Spleen (tissue), 11 donors: ENCODE measurements at regions not wholly inside any gene's neighbourhood (a gene's known extent, or its start where the extent isn't known, plus 50 kb on each side); places are given as distances from the start of the nearest gene placed in this dataset.

Experiments
- DNase-seq: peaks from one replicate; pipeline ENCODE4 v3.0.0-alpha.2; 2020
- H3K27ac ChIP-seq, 8 donors: fragments of 200-600 bp; sonication (generic) in 7 of 8; 1 replicate in 4 of 8; 2 replicates in 4 of 8; pipeline versions ENCODE4 v1.5.0 to v1.8.0; 2016 to 2021; ENCODE audit warnings: inconsistent platforms in 4 of 8, mild to moderate bottlenecking in 4 of 8, moderate library complexity in 1 of 8
- H3K27me3 ChIP-seq, 7 donors: fragments of 200-600 bp; sonication (generic) in 6 of 7; replicated peaks in 1 of 7; 1 replicate in 4 of 7; 2 replicates in 3 of 7; pipeline versions ENCODE4 v1.5.0 to v1.8.0; 2016 to 2021; ENCODE audit warnings: inconsistent platforms in 3 of 7, mild to moderate bottlenecking in 1 of 7
- H3K36me3 ChIP-seq, 6 donors: fragments of 200-600 bp; sonication (generic) in 5 of 6; 1 replicate in 4 of 6; 2 replicates in 2 of 6; pipeline versions ENCODE4 v1.5.0 to v1.8.0; 2016 to 2021; ENCODE audit warnings: inconsistent platforms in 2 of 6
- H3K4me1 ChIP-seq, 6 donors: fragments of 200-600 bp; sonication (generic) in 5 of 6; 1 replicate in 3 of 6; 2 replicates in 3 of 6; pipeline versions ENCODE4 v1.5.0 to v1.8.0; 2016 to 2021; ENCODE audit warnings: inconsistent platforms in 3 of 6
- H3K4me3 ChIP-seq, 8 donors: fragments of 200-600 bp; sonication (generic) in 7 of 8; 1 replicate in 4 of 8; 2 replicates in 4 of 8; pipeline versions ENCODE4 v1.5.0 to v1.8.0; 2016 to 2021; ENCODE audit warnings: inconsistent platforms in 4 of 8, mild to moderate bottlenecking in 4 of 8, moderate library complexity in 2 of 8
- H3K9me3 ChIP-seq, 8 donors: fragments of 200-600 bp; sonication (generic) in 7 of 8; 1 replicate in 4 of 8; 2 replicates in 4 of 8; pipeline versions ENCODE4 v1.5.0 to v1.8.0; 2016 to 2021; ENCODE audit warnings: inconsistent platforms in 4 of 8
- POLR2A ChIP-seq, 3 donors: fragments of 450-650 bp; IDR thresholded peaks; one replicate each; pipeline ENCODE4 v1.5.1; 2017; ENCODE audit warnings: antibody characterized with exemption in 3 of 3, mild to moderate bottlenecking in 1 of 3
- POLR2AphosphoS5 ChIP-seq, 3 donors: sonication (generic); formaldehyde crosslinking; IDR thresholded peaks; one replicate each; pipeline ENCODE4 v1.5.1; 2017; ENCODE audit warnings: antibody characterized with exemption in 3 of 3
- WGBS, 5 donors: extraction: QIAGEN DNeasy Blood & Tissue Kit in 3 of 5; methylation state at CpG; one replicate each; pipeline versions ENCODE4 v1.1.5 to v1.1.7; 2013 to 2018; 5-methylcytosine and 5-hydroxymethylcytosine counted together
- intact Hi-C: fragments of 100-400 bp; cut with DNase I; formaldehyde crosslinking; loops from one replicate; pipeline ENCODE4 v1.15.0; 2023; ENCODE audit warnings: low total_unique reads
- TF ChIP-seq, protein P1 (sequence below), 11 experiments: fragments of 200-600 bp in 7 of 11; fragments of 450-650 bp in 4 of 11; sonication (generic) in 4 of 11; IDR thresholded peaks in 8 of 11; conservative IDR thresholded peaks in 3 of 11; 1 replicate in 7 of 11; 2 replicates in 4 of 11; pipeline versions ENCODE4 v1.4.0 to v1.8.0; 2016 to 2021; ENCODE audit warnings: antibody characterized with exemption in 11 of 11, inconsistent platforms in 4 of 11, mild to moderate bottlenecking in 1 of 11
- donor health status: healthy with polysubstance abuse.
- donor health status: DM: no; HTN: no; CAD: no; lungs with moderate emphysema.
- donor health status: DM: no; HTN: no; CAD: no.
- donor health status: Bipolar disorder and iron deficiency.
- donor health status: healthy.
- donor health status: DM: no; HTN: no; CAD: no.
- donor health status: DM: yes; HTN: yes; CAD: no.

DNA sequence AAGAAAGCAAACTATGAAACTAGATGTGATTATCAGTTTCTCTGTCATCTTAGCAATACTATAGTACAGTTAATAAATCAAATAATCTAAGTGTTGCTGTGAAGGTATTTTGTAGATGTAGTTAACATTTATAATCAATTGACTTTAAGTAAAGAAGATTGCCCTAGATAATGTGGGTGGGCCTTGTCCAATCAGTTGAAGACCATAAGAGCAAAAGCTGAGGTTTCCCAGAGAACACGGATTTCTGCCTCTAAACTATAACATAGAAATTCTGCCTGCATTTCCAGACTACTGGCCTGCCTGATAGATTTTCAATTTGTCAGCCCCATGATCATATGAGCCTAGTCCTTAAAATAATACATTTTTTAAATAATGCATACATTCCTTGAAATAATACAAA, 222.9 kb downstream of the PCDH18 start:
- TF ChIP-seq, protein P1, sequence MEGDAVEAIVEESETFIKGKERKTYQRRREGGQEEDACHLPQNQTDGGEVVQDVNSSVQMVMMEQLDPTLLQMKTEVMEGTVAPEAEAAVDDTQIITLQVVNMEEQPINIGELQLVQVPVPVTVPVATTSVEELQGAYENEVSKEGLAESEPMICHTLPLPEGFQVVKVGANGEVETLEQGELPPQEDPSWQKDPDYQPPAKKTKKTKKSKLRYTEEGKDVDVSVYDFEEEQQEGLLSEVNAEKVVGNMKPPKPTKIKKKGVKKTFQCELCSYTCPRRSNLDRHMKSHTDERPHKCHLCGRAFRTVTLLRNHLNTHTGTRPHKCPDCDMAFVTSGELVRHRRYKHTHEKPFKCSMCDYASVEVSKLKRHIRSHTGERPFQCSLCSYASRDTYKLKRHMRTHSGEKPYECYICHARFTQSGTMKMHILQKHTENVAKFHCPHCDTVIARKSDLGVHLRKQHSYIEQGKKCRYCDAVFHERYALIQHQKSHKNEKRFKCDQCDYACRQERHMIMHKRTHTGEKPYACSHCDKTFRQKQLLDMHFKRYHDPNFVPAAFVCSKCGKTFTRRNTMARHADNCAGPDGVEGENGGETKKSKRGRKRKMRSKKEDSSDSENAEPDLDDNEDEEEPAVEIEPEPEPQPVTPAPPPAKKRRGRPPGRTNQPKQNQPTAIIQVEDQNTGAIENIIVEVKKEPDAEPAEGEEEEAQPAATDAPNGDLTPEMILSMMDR (IDR thresholded peaks at IDR 0.05 in 8 of 11, conservative IDR thresholded peaks at IDR 0.05 in 3 of 11): no peak
- no peak for TF ChIP-seq POLR2AphosphoS5 (IDR thresholded peaks at IDR 0.05)
- no peak for TF ChIP-seq POLR2A (IDR thresholded peaks at IDR 0.05)
- intact Hi-C loops: no loop called here
- H3K4me3 ChIP-seq: no peak overlapping the region
- H3K27ac ChIP-seq: no peak overlapping the region
- WGBS, 5 donors: 73 to 100% (median 84%) methylated on average over 1 of the region's 1 CpG
- no peaks in the 10 kb centered on the region for H3K9me3 ChIP-seq
- H3K27me3 ChIP-seq: no peaks in the 10 kb centered on the region
- H3K4me1 ChIP-seq: peaks cover 0 to 5% (median 0%) of the 10 kb centered on the region in 6 donors
- no peak for DNase-seq
- H3K36me3 ChIP-seq: no peaks in the 10 kb centered on the region

- Histone ChIP-seq H3K9me3 (no peaks in the 10 kb centered on the region), H3K4me1 (peaks cover 0 to 5% (median 0%) of the 10 kb centered on the region in 6 donors), H3K27me3 (no peaks in the 10 kb centered on the region), H3K4me3 (no peak overlapping the region), H3K27ac (no peak overlapping the region), H3K36me3 (no peaks in the 10 kb centered on the region)
- intact Hi-C loops: no loop called here
- no peak for DNase-seq
- no peak for TF ChIP-seq POLR2AphosphoS5 (IDR thresholded peaks at IDR 0.05)
- TF ChIP-seq POLR2A (IDR thresholded peaks at IDR 0.05): no peak
- TF ChIP-seq, protein P1 (IDR thresholded peaks at IDR 0.05 in 8 of 11, conservative IDR thresholded peaks at IDR 0.05 in 3 of 11): no peak
These were observed 224.5 kb downstream of the PCDH18 start for GRCh38 chr4:137307806-137308205.

- TF ChIP-seq POLR2AphosphoS5 (IDR thresholded peaks at IDR 0.05): no peak
- TF ChIP-seq POLR2A (IDR thresholded peaks at IDR 0.05): no peak
- TF ChIP-seq, protein P1 (IDR thresholded peaks at IDR 0.05 in 8 of 11, conservative IDR thresholded peaks at IDR 0.05 in 3 of 11): no peak
- no peak for DNase-seq
These were observed 231.5 kb downstream of the PCDH18 start for GRCh38 chr4:137300776-137301175.

GRCh38 chr4:137299281-137299680, 233.0 kb downstream of the PCDH18 start:
- no peaks in the 10 kb centered on the region for H3K36me3 ChIP-seq
- no peaks in the 10 kb centered on the region for H3K27me3 ChIP-seq
- no peak overlapping the region for H3K4me3 ChIP-seq
- H3K9me3 ChIP-seq: no peaks in the 10 kb centered on the region
- DNase-seq: no peak
- intact Hi-C loops: no loop called here
- WGBS, 5 donors: 81 to 96% (median 86%) methylated on average over 1 of the region's 1 CpG
- no peak overlapping the region for H3K27ac ChIP-seq
- no peak for TF ChIP-seq POLR2A (IDR thresholded peaks at IDR 0.05)
- TF ChIP-seq POLR2AphosphoS5 (IDR thresholded peaks at IDR 0.05): no peak
- TF ChIP-seq, protein P1 (IDR thresholded peaks at IDR 0.05 in 8 of 11, conservative IDR thresholded peaks at IDR 0.05 in 3 of 11): no peak
- no peaks in the 10 kb centered on the region for H3K4me1 ChIP-seq

More at GRCh38 chr4:137300776-137301175, 231.5 kb downstream of the PCDH18 start:
- intact Hi-C loops: no loop called here
- H3K27ac ChIP-seq: no peak overlapping the region
- no peaks in the 10 kb centered on the region for H3K36me3 ChIP-seq
- H3K9me3 ChIP-seq: no peaks in the 10 kb centered on the region
- no peak overlapping the region for H3K4me3 ChIP-seq
- no peaks in the 10 kb centered on the region for H3K4me1 ChIP-seq
- no peaks in the 10 kb centered on the region for H3K27me3 ChIP-seq
